ENCODE measurements at regions not wholly inside any gene's neighbourhood (a gene's known extent, or its start where the extent isn't known, plus 50 kb on each side); places are given as distances from the start of the nearest gene placed in this dataset.

DNA sequence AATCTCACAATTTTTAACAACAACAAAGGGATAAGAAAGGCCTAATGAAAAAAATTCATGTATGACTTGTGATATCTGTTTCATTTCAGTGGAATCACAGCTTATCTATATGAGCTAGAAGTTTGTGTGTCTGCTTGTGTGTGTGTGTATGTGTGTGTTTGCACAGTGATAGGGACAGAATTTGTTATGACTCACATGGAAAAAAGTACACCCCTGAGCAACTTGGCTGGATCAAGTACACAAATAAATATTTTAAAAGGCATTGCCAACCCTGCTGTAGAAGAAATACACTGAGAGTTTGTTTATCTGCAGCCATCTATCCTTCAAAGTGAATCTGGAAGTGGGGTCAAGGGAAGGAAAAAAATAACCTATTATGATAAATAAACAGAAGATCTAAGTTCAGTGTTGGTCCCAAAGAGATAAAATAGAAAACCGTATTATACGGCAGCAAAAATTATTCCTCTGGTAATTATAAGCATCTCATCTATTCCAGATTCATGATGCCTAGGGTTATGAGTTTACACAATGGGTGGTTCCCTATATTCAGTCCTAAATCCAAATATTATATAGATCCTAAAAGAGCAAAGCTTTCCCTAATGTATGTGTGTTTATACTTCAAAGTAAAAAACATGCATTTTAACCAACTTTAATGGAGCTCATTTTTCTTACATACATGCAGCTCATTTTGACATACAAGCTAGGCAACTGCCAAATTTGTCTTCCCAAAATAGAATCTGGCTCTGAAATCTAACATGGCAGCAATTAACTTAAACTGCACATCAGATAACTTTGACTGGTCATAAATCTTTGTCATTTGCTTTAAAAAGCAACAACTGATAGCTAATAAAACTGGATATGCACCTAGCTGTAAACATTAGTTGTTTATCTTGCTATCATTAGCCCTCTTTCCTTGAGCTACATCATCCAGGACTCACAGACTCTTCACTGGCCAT, 420.6 kb downstream of the IRS1 start:
- intact Hi-C loops (cut with DNase I) = no loop called here
- no peak for DNase-seq
- WGBS, 2 donors = 78 to 81% methylated on average over 2 of the region's 2 CpGs
- Histone ChIP-seq H3K4me1 (no peaks in the 10 kb centered on the region), H3K27ac (no peak overlapping the region), H3K4me3 (replicated peaks in 1 of 3) (no peak overlapping the region), H3K27me3 (no peaks in the 10 kb centered on the region), H3K36me3 (no peaks in the 10 kb centered on the region), H3K9me3 (no peaks in the 10 kb centered on the region)
- TF ChIP-seq POLR2A (IDR thresholded peaks at IDR 0.05) = no peak
- TF ChIP-seq, protein P1, sequence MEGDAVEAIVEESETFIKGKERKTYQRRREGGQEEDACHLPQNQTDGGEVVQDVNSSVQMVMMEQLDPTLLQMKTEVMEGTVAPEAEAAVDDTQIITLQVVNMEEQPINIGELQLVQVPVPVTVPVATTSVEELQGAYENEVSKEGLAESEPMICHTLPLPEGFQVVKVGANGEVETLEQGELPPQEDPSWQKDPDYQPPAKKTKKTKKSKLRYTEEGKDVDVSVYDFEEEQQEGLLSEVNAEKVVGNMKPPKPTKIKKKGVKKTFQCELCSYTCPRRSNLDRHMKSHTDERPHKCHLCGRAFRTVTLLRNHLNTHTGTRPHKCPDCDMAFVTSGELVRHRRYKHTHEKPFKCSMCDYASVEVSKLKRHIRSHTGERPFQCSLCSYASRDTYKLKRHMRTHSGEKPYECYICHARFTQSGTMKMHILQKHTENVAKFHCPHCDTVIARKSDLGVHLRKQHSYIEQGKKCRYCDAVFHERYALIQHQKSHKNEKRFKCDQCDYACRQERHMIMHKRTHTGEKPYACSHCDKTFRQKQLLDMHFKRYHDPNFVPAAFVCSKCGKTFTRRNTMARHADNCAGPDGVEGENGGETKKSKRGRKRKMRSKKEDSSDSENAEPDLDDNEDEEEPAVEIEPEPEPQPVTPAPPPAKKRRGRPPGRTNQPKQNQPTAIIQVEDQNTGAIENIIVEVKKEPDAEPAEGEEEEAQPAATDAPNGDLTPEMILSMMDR (IDR thresholded peaks at IDR 0.05) = no peak

DNA sequence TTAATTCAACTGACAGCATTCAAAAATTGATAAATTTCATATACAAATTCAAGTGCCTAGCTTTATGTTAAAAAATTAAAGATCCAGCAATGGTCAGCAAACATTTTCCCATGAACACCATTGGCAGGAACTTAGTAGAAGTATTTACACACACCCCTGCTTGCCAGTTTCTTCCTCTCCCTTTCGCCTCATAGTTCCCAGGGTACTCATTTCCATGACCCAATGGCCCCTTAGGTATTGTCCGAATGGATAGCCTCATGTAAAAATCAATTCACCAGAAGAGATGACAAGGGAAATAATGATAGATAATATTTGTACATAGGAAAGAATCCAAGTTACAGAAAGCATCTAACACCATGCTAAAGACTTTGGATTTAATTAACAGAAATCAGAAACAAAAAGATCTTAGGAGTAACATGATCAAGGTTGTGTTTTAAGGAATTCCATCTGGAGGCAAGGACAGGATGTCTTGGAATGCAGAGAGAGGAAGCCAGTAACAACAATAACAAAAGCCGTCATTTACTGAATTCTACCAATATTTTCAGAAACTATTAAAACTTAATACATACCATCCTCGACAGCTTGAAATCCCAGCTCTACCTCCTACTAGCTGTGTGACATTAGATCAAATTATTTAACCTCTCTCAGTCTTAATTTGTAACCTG, 423.0 kb downstream of the IRS1 start:
- H3K36me3 ChIP-seq = no peaks in the 10 kb centered on the region
- no peaks in the 10 kb centered on the region for H3K9me3 ChIP-seq
- TF ChIP-seq, protein P1 (IDR thresholded peaks at IDR 0.05) = no peak
- TF ChIP-seq POLR2A (IDR thresholded peaks at IDR 0.05) = no peak
- no peak overlapping the region for H3K4me3 ChIP-seq (replicated peaks in 1 of 3)
- no peaks in the 10 kb centered on the region for H3K27me3 ChIP-seq
- 57 to 67% methylated on average over 4 of the region's 4 CpGs for WGBS, 2 donors
- no peak for DNase-seq
- H3K4me1 ChIP-seq = no peaks in the 10 kb centered on the region
- intact Hi-C loops (cut with DNase I) = no loop called here
- H3K27ac ChIP-seq = no peak overlapping the region

DNA sequence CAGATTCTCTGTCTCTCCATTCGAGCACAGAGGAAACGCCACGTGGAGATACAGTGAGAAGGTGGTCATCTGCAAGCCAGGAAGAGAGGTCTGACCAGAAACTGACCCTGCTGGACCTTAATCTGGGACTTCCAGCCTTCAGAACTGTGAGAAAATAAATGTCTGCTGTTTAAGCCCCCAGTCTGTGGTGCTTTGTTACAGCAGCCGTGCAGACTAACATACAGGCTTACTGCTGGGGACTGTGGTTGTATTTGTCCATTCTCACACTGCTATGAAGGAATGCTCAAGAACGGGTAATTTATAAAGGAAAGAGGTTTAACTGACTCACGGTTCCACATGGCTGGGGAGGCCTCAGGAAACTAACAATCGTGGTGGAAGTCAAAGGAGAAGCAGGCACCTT, 432.7 kb downstream of the IRS1 start:
- TF ChIP-seq, protein P1 (IDR thresholded peaks at IDR 0.05) = no peak
- no peak for TF ChIP-seq POLR2A (IDR thresholded peaks at IDR 0.05)
- Histone ChIP-seq H3K36me3 (no peaks in the 10 kb centered on the region), H3K4me1 (peaks cover 0 to 6% of the 10 kb centered on the region in 2 donors), H3K27ac (no peak overlapping the region), H3K9me3 (no peaks in the 10 kb centered on the region), H3K4me3 (replicated peaks in 1 of 3) (no peak overlapping the region), H3K27me3 (no peaks in the 10 kb centered on the region)
- DNase-seq = no peak
- 70 to 76% methylated on average over 7 of the region's 7 CpGs for WGBS, 2 donors
- intact Hi-C loops (cut with DNase I) = no loop called here

DNA sequence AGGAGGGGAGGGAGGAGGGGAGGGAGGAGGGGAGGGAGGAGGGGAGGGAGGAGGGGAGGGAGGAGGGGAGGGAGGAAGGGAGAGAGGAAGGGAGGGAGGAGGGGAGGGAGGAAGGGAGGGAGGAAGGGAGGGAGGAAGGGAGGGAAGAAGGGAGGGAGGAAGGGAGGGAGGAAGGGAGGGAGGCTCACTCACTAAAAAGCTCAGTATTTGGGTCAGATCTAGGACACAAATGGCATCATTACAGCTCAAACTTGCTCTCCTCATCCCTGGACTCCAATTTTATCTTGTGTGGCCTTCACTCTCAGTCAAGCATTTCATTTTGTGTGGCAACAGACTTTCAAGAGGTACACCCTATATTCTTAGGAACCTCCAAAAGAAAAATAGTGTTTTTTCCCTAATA, 435.4 kb downstream of the IRS1 start:
- intact Hi-C loops (cut with DNase I) = no loop called here
- H3K9me3 ChIP-seq = no peaks in the 10 kb centered on the region
- no peak overlapping the region for H3K27ac ChIP-seq
- no peak overlapping the region for H3K4me3 ChIP-seq (replicated peaks in 1 of 3)
- no peaks in the 10 kb centered on the region for H3K36me3 ChIP-seq
- DNase-seq = no peak
- TF ChIP-seq POLR2A (IDR thresholded peaks at IDR 0.05) = no peak
- TF ChIP-seq, protein P1 (IDR thresholded peaks at IDR 0.05) = no peak
- H3K27me3 ChIP-seq = no peaks in the 10 kb centered on the region
- peaks cover 0 to 6% of the 10 kb centered on the region in 2 donors for H3K4me1 ChIP-seq

DNA sequence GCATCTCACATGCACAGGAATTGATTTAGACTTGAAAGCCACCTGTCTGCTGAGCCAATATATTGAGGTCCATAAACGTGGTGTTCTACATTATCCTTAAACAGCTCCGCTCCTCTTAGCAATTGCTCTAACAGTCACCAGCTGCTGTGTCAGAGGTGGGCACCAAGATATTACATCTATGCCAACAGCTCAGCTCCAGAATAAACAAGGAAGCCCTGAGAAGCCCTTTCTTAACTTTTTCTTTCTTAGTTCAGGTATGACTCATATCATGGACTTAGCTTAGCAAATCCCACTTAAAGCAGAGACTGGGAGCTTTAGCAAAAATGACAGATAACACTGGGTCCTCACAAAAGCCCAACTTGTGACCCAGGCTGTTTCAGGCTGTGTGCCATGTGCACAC, 436.6 kb downstream of the IRS1 start:
- intact Hi-C loops (cut with DNase I) = no loop called here
- H3K27me3 ChIP-seq = no peaks in the 10 kb centered on the region
- H3K4me1 ChIP-seq = peaks cover 0 to 6% of the 10 kb centered on the region in 2 donors
- H3K36me3 ChIP-seq = no peaks in the 10 kb centered on the region
- no peaks in the 10 kb centered on the region for H3K9me3 ChIP-seq
- DNase-seq = peak; percentile 10 to 29
- no peak for TF ChIP-seq POLR2A (IDR thresholded peaks at IDR 0.05)
- TF ChIP-seq, protein P1 (IDR thresholded peaks at IDR 0.05) = no peak
- 83 to 93% methylated on average over 2 of the region's 2 CpGs for WGBS, 2 donors
- H3K27ac ChIP-seq = no peak overlapping the region
- no peak overlapping the region for H3K4me3 ChIP-seq (replicated peaks in 1 of 3)
